ENCODE measurements at regions not wholly inside any gene's neighbourhood (a gene's known extent, or its start where the extent isn't known, plus 50 kb on each side); places are given as distances from the start of the nearest gene placed in this dataset.

DNA sequence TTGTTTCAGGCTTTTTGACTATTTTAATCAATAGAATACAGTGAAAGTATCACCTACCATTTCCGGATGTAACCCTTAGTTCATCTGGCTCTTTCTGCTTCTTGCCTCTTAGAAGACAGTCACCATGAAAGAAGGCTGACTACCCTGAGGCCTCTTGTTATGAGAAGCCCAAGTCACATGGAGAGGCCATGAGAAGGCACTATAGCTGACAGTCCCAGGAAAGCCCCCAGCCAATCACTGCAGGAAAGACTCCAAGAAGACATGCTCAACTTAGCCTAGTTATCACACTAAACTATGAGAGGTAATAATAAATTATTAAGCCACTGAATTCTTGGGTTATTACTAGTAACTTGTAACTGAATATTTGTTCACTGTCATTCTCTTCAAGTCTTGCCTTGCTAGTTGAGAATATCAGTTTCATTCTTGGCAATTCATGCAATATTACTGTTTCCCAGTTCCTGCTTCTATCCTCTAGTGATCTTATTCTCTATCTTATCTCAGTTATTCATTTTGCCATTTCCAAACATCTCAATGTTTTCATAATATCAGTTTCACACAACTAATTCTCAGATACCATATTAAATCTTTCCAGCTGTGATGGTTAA lies 57.1 kb upstream of the GUCY1A1 start:
- no peak for DNase-seq (ENCODE audit: low read depth)
- no peak overlapping the region for H3K4me3 ChIP-seq (ENCODE audit: low read length)
- TF ChIP-seq, protein P1, sequence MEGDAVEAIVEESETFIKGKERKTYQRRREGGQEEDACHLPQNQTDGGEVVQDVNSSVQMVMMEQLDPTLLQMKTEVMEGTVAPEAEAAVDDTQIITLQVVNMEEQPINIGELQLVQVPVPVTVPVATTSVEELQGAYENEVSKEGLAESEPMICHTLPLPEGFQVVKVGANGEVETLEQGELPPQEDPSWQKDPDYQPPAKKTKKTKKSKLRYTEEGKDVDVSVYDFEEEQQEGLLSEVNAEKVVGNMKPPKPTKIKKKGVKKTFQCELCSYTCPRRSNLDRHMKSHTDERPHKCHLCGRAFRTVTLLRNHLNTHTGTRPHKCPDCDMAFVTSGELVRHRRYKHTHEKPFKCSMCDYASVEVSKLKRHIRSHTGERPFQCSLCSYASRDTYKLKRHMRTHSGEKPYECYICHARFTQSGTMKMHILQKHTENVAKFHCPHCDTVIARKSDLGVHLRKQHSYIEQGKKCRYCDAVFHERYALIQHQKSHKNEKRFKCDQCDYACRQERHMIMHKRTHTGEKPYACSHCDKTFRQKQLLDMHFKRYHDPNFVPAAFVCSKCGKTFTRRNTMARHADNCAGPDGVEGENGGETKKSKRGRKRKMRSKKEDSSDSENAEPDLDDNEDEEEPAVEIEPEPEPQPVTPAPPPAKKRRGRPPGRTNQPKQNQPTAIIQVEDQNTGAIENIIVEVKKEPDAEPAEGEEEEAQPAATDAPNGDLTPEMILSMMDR (conservative IDR thresholded peaks at IDR 0.05; ENCODE audit: low read depth, low read length), result no peak

DNA sequence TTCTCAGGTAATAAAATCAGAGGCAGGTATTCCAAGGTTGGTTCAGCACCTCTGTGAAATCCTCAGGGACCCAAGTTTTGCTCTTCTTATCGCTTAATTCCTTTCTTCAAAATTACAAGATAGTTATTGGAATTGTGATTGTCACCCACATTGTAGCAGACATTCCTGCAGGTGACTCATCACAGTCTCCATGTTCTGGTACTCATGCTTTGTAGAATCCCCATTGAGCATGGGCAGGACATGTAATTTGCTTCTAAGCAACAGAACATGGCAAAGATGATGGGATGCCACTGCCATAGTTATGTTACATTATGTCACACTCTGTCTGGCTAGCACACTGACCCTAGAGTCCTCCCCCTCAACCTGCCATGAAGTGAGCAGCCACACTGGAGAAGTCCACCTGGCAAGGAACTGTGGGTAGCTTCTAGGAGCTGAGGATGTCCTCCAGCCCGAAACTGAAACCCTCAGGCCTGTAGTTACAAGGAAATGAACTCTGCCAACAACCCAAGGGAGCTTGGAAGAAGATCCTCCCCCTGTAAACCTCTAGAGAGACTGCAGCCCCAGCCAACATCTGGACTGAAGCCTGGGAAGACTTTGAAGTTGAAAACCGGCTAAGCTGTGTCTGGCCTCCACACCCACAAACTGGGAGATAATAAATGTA lies 58.3 kb upstream of the GUCY1A1 start:
- H3K4me3 ChIP-seq (ENCODE audit: low read length), result no peak overlapping the region
- no peak for DNase-seq (ENCODE audit: low read depth)
- TF ChIP-seq, protein P1 (conservative IDR thresholded peaks at IDR 0.05; ENCODE audit: low read depth, low read length), result no peak

DNA sequence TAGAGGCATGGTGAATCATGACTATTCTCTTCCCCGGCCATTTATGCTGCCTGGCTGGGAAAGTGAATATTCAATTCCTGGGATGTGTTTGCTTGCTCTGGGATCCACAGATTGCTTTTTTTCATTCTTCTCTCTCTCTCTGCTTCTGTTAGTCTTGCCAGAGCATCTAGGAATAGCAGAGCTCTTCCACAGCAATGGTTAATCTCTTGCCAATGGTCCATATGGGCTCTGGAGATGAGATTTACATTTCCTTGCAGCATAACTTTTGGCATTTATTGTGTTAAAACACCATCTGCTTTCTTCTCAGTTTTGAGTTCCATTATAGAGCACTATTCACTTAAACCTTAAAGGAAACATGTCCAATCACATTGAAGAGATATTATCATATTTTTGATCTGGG lies 59.2 kb upstream of the GUCY1A1 start:
- no peak for DNase-seq (ENCODE audit: low read depth)
- TF ChIP-seq, protein P1 (conservative IDR thresholded peaks at IDR 0.05; ENCODE audit: low read depth, low read length), result no peak
- no peak overlapping the region for H3K4me3 ChIP-seq (ENCODE audit: low read length)

DNA sequence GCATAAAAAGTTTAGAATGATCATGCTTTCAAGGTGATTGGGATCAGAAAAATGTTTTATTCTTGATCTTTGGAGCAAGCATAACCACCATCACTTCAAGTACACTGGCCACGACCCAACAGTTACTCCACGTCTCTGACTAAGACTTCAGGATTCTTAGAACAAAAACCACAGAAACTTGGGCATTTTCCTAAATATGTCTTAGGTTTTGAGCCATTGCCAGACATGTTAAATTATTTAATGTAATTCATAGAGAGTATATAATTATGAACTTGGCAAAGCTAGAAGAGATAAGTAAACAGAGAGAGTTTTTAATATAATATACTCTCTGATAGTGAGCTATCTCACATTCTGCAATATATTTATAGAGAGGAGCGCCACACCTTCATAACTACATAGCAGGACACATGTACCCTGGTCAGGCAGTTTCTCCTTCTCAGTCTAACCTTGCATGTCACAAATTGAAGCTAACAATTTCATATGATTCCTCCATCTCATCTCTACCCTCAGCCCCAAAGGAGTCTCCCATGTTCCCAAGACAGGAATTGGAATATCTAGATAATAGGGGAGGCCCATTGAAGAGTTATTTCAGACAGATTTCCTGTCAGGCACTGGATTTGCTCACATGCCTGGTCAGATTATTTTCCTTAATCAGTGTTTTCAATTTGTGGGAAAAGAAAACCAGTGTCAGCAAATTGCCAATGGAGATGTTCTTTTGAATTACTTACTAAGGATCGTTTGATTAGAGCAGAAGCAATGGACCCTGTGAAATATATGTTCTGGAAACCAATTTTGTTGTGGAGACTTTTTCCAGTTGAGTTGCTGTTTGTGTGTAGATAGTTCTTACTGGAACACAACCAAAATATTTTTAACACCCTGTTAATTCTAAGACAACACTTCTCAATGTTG lies 61.7 kb upstream of the GUCY1A1 start:
- DNase-seq (ENCODE audit: low read depth), result peak; percentile 89
- TF ChIP-seq, protein P1 (conservative IDR thresholded peaks at IDR 0.05; ENCODE audit: low read depth, low read length), result no peak
- no peak overlapping the region for H3K4me3 ChIP-seq (ENCODE audit: low read length)

DNA sequence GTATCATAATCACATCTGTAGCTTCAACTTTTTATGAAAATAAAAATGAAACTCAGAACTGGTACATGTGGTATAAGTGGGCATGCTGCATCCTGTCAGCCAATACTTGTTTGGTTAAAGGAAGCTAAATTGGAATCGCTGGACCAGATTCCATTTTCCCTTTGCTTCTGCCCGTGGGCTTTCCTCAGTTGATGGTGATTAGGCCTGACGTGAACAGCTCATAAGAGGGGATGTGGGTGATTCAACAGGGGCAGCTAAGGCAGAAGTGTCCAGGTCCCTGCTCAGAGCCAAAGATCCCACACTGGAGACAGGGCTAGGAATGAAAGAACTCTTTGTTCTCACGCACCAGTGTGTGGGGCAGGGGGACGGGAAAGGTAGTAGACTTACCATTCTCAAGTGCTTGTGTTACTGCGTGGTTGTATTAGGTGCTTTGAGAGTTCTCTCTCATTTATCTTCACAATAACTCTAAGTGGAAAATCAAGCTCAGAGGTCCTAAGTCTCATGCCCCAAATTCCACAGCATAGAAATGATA lies 63.2 kb upstream of the GUCY1A1 start:
- H3K4me3 ChIP-seq (ENCODE audit: low read length), result no peak overlapping the region
- TF ChIP-seq, protein P1 (conservative IDR thresholded peaks at IDR 0.05; ENCODE audit: low read depth, low read length), result no peak
- no peak for DNase-seq (ENCODE audit: low read depth)

DNA sequence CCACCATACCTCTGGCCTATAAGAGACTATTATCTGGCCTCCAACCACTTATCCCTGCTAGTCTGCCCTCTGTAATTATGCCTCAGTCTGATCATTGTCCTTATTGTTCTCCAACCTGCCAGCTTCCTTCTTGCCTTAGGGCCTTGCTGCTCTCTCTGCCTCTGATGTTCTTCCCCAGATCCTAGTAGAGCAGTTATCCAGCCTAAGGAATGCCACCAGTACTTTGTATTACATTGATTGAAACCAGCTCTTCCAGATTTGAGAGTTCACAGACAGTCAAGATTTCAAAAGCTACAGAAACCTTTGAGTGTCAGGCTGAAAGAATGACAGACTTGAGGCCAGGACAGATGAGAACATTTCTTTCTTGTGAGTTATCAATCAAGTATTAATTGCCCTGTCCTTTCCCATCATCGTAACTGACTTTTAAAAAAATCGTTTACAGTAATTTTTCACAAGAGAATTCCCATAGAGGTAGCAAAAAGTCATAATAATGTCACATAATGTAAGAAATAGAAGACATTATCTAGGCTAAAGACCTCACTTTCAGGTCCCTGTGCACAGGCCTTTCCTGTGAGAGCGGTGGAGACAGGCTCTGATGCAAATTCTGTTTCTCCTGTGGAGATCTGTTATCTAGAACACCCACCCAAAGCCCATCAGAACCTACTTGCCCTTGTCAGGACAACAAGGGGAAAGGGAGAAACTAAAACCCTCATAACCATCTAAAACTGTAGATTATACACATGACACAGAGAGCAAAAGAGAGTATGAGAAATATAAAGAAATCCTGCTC lies 64.1 kb upstream of the GUCY1A1 start:
- TF ChIP-seq, protein P1 (conservative IDR thresholded peaks at IDR 0.05; ENCODE audit: low read depth, low read length), result no peak
- H3K4me3 ChIP-seq (ENCODE audit: low read length), result no peak overlapping the region
- DNase-seq (ENCODE audit: low read depth), result no peak

Data from retinal pigment epithelial cell (primary cell).